IPS-15b (cell line): ENCODE measurements at regions not wholly inside any gene's neighbourhood (a gene's known extent, or its start where the extent isn't known, plus 50 kb on each side); places are given as distances from the start of the nearest gene placed in this dataset.

ENCODE experiments used
- H3K27me3 ChIP-seq: one replicate; pipeline ENCODE4 v1.6.1; 2013; ENCODE audit warnings: low read length; ENCODE audit not compliant: control insufficient read depth, insufficient read depth
- H3K36me3 ChIP-seq: one replicate; pipeline ENCODE4 v1.6.1; 2013; ENCODE audit warnings: low read length; ENCODE audit not compliant: control insufficient read depth, insufficient read depth
- H3K4me1 ChIP-seq: one replicate; pipeline ENCODE4 v1.6.1; 2013; ENCODE audit warnings: mild to moderate bottlenecking, low read length; ENCODE audit not compliant: control insufficient read depth, insufficient read depth
- H3K4me3 ChIP-seq: one replicate; pipeline ENCODE4 v1.5.1; 2013; ENCODE audit warnings: low read depth, low read length
- H3K9ac ChIP-seq: one replicate; pipeline ENCODE4 v1.6.1; 2013; ENCODE audit warnings: low read depth, mild to moderate bottlenecking, low read length
- H3K9me3 ChIP-seq: one replicate; pipeline ENCODE4 v1.6.1; 2013; ENCODE audit warnings: mild to moderate bottlenecking, low read length; ENCODE audit not compliant: control insufficient read depth, insufficient read depth

DNA sequence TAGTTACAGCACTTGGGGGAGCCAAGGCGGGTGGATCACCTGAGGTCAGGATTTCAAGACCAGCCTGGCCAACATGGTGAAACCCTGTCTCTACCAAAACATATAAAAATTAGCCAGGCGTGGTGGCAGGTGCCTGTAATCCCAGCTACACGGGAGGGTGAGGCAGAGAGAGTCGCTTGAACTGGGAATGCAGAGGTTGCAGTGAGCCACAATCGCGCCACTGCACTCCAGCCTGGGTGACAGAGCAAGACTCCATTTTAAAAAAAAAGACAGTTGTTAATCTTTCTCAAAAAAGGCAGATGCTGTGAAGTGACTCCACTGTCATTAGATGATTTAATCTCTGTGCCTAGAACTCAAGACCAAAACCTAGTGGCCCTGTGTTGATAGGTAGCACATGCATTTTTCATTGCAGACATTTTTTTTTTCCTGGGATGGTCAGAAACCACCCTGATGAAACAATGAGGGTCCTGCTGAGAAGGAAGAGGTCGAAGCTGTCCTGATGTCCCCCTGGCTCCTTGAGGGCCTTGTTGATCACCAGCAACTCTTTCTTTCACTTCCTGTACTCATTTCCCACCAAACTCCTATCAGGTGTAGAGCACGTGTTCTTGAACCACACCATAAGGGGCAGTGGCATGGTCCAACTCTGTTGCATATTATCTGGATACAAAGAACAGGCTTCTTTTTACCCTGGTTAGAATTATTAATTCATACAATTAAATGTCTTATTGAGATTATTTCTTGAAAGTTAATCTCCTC lies 382.2 kb downstream of the ICE1 start:
- H3K36me3 ChIP-seq = no peaks in the 10 kb centered on the region
- H3K9ac ChIP-seq = no peak overlapping the region
- H3K27me3 ChIP-seq = no peaks in the 10 kb centered on the region
- H3K4me1 ChIP-seq = no peaks in the 10 kb centered on the region
- H3K4me3 ChIP-seq = no peak overlapping the region
- H3K9me3 ChIP-seq = no peaks in the 10 kb centered on the region

DNA sequence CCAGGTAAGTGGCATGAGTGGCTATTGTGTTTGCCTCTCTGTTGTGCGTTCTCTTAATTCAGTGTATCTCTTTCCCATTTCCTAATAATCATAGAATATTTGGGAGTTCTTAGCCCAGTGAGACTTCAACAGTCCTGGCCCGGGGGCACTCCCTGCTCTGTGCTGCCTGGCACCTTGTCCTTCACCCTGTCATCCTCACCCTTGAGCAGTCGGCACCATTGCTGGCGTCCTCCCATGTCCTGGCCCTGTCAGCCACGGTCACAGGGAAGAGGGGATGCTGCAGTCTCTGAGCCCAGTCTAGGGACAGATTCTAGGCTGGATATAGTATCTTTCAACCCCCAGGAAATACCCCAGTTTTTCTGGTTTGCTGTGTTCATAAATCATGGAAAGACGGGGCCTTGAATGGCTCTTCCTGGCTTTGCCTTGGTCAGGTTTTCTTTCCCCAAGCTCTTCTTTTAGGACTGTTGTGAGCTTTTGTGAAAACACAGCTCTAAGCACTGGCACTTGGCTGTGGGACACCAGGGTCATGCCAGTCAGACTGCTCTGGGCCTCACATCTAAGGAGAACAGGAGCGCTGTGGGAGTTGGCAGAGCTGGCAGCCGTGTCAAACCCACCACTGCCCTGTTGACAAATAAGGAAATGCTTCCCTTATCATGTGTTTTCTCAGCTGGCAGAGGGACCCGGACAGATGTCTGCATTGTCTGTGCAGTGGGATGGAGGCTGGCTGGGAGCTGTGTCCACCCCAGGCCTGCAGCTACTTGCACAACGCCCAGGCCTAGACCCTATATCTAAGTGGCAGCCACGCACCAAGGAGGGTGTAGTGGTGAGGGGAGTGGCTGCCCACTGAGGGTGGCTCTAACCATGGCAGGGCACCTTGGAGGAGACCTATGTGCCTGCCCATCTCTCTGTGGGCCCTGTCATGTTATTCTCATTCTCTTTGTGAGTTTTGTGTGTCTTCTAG lies 378.6 kb downstream of the ICE1 start:
- no peak overlapping the region for H3K9ac ChIP-seq
- H3K27me3 ChIP-seq = no peaks in the 10 kb centered on the region
- H3K36me3 ChIP-seq = no peaks in the 10 kb centered on the region
- no peaks in the 10 kb centered on the region for H3K4me1 ChIP-seq
- no peaks in the 10 kb centered on the region for H3K9me3 ChIP-seq
- no peak overlapping the region for H3K4me3 ChIP-seq

DNA sequence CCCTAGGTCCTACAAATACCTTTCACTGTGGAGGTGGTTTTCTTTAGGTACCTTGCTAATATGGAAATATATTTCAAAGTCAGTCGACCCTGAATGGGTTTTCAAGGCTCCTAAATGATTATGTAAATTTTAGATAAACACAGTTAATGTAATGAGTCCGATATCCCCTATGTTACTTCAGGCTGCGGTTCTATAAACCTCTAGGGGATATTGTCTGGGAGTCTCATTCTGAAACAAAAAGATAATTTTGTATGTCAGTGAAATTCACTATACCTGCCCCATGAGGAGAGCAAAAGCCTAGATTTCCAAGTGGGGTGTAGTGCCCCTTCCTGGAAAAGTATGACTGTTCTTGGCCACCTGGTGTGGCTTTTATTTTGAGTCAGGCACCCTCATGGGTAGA lies 377.3 kb downstream of the ICE1 start:
- Histone ChIP-seq H3K9me3 (no peaks in the 10 kb centered on the region), H3K9ac (no peak overlapping the region), H3K4me1 (no peaks in the 10 kb centered on the region), H3K36me3 (no peaks in the 10 kb centered on the region), H3K27me3 (no peaks in the 10 kb centered on the region), H3K4me3 (no peak overlapping the region)

DNA sequence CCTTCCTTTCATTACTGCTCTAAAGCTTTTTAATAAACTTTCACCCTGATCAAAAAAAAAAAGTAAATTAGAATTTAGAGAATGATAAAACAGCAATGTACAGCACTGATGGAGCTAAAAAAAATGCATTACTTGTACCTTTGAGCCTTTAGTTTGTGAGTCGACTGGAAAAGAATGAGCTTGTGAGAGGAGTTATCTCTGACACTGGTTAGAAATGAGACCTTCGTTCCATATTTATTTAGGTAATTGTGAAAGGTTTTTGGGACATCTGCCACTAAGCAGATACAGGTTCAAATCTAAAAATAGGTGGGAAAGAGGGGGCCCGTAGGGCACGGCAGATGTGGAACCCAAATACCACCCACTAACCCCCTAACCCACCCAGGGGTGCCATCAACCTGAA lies 376.8 kb downstream of the ICE1 start:
- H3K9ac ChIP-seq = no peak overlapping the region
- no peaks in the 10 kb centered on the region for H3K9me3 ChIP-seq
- no peaks in the 10 kb centered on the region for H3K36me3 ChIP-seq
- no peaks in the 10 kb centered on the region for H3K4me1 ChIP-seq
- H3K4me3 ChIP-seq = no peak overlapping the region
- no peaks in the 10 kb centered on the region for H3K27me3 ChIP-seq

DNA sequence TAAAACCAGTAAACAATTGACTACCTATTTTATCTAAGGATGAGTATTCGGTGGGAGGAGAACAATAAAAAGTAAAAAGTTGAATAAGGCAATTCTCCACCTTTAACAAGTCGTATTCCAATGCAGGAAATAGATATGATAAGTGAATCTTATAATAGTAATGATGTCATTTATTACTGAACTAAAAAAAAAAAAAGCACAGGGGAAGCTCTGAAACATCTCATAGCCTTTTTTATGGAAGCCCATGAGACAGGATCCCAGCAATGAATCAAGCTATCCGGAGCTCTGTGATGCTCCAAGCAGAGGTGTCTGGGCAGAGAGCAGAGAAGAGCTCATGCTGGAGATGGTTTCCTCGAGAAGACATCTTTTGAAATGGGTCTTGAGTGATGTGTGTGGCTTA lies 376.0 kb downstream of the ICE1 start:
- Histone ChIP-seq H3K9me3 (no peaks in the 10 kb centered on the region), H3K9ac (no peak overlapping the region), H3K27me3 (no peaks in the 10 kb centered on the region), H3K4me3 (no peak overlapping the region), H3K4me1 (no peaks in the 10 kb centered on the region), H3K36me3 (no peaks in the 10 kb centered on the region)

DNA sequence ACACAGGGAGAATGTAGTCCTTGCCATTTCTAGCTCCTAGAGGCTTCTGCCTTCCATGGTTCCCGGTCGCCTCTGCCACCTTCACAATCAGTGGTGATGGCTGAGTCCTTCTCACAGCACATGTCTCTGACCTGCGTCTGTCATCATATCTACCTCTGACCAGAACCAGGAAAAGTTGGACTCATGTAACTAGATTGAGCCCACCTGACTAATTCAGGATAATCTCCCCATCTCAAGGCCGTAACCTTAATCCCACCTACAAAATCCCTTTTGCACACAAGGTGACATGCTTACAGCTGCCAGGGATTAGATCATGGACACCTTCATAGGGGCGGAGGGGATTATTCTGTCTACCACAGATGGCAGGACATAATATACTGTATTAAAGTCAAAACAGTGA lies 375.6 kb downstream of the ICE1 start:
- H3K4me1 ChIP-seq = no peaks in the 10 kb centered on the region
- no peak overlapping the region for H3K4me3 ChIP-seq
- no peaks in the 10 kb centered on the region for H3K36me3 ChIP-seq
- no peak overlapping the region for H3K9ac ChIP-seq
- no peaks in the 10 kb centered on the region for H3K27me3 ChIP-seq
- H3K9me3 ChIP-seq = no peaks in the 10 kb centered on the region

DNA sequence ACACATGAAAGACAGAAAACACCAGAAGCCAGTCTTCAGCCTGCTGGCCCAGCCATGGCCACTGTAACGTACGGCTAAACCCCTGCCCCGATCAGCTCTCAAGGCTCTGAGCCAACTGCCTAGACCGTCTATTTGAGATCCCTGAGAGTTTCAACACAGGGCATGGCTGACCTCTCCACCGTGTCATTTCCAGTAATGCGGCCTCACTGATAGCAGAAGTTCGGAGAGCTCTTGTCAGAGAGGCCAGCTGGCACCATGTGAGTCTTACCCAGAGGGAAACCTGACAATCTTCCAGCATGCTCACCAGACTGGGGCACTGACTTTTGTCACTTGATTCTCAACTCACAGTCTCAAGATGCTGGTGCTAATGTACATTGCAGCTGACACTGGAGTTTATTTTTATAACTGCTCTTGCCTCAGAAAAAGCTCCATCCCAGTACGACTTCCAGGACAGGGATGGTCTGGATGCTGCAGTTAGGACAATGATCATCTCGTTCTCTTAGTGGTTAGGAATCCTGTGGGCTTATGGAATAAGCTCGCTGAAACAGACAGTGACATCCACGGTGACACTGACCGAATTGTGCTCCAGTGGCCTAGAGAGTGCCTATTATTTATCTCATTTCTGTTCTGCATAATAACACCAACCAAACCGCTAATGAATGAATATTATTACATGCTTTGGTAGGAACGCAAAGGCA lies 372.7 kb downstream of the ICE1 start:
- Histone ChIP-seq H3K9me3 (no peaks in the 10 kb centered on the region), H3K4me1 (no peaks in the 10 kb centered on the region), H3K4me3 (no peak overlapping the region), H3K36me3 (no peaks in the 10 kb centered on the region), H3K9ac (no peak overlapping the region), H3K27me3 (no peaks in the 10 kb centered on the region)

DNA sequence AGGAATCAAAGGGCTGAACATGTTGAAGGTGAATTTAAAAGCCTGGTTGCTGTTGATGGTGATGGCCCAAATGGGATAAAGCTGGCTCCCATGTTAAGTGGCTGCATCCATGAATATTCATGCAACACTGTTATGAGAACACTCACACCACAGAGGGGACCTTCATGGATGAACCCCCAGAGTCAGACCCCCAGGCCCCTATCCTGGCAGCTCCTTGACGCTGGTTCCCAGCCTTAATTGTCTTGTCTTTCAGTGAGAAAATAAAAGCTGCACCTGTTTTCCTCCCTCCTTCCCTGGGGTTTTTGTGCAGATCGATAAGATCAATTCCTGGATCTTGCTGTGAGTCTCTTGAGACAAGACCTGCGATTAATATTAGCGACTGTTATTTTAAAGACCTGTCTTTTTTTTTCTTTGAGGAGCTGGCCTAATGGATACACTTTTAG lies 371.7 kb downstream of the ICE1 start:
- H3K27me3 ChIP-seq = no peaks in the 10 kb centered on the region
- H3K9ac ChIP-seq = no peak overlapping the region
- no peaks in the 10 kb centered on the region for H3K36me3 ChIP-seq
- H3K4me3 ChIP-seq = no peak overlapping the region
- H3K4me1 ChIP-seq = no peaks in the 10 kb centered on the region
- no peaks in the 10 kb centered on the region for H3K9me3 ChIP-seq

DNA sequence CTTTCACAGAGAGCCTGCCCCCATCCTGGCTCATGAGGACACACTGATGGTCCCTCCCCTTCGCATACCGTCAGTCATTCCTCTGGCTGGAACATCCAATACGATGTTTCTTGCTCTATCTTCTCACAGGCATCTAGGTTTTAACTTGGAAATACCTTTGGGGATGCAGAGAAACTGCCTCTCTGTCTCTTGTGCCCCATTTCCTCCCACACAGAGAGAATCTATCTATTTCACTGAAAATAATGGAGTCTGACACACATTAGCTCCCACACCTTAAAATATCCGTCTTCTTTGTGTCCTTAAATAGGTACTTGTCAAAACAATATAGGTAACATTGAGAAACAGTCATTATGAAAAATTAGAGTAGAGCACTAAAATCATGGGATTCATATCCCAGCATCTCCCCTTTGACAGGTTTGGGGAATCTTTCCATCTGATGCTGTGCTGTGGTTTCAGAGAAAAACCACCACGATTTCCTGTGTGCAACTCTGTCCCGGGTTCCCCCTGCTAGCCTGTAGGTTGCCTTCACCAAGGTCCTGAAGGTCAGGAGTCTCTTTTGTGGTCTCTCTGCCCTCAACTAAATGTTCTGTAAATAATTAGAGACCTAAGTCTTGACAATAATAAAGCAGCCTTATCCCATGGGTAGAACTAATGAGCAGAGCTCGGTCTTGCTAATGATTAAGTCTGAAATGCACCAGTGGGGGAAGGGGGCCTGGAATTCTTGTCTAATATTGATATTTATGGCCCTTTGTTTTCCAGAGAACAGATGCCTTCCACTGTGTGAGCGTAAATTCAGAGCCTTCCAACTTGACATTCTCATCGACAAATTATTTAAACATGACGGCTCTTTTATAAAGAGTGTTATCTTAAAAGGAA lies 371.0 kb downstream of the ICE1 start:
- H3K9ac ChIP-seq = no peak overlapping the region
- no peaks in the 10 kb centered on the region for H3K9me3 ChIP-seq
- H3K27me3 ChIP-seq = no peaks in the 10 kb centered on the region
- H3K4me1 ChIP-seq = no peaks in the 10 kb centered on the region
- H3K4me3 ChIP-seq = no peak overlapping the region
- H3K36me3 ChIP-seq = no peaks in the 10 kb centered on the region

DNA sequence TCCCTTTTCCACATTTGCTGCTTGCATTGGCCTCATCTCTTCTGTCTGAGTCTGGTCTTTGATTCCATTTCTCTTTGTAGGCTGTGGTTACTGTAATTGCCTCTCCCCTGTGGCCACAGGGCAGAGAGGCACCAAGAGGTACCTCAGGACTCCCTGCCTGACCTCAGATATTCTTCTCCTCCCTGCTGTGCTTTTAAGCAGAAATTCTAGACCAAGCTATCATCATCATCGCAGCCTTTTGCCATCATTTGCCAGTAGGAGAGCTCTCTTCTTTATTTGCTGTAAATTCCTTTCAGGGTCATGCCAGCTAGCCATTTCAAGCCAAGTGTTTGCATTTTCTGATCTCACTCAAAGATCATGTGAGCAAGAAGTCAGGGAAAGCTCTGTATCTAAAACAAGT lies 369.6 kb downstream of the ICE1 start:
- H3K27me3 ChIP-seq = no peaks in the 10 kb centered on the region
- H3K36me3 ChIP-seq = no peaks in the 10 kb centered on the region

DNA sequence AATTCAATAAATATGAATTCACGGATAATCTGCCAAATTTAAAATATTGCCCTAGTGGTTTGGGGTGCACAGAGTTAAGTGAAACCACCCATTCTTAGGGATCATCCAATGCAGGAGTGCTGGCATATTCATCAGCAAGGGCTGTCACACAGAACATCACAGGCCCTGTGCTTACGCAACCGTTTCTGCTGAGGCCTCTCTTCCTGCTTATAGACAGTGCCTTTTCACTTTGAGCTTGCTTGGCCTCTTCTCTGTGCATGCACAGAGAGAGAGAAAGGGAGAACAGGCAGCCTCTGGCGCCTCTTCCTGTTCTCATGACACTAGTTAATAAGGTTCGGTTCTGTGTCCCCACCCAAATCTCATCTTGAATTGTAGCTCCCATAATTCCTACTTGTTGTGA lies 366.3 kb downstream of the ICE1 start:
- Histone ChIP-seq H3K27me3 (no peaks in the 10 kb centered on the region), H3K4me3 (no peak overlapping the region), H3K36me3 (no peaks in the 10 kb centered on the region)

More for the DNA sequence above, 369.6 kb downstream of the ICE1 start:
- Histone ChIP-seq H3K4me1 (peaks cover under 1% of the 10 kb centered on the region), H3K9me3 (no peaks in the 10 kb centered on the region), H3K9ac (no peak overlapping the region), H3K4me3 (no peak overlapping the region)

More for the DNA sequence above, 366.3 kb downstream of the ICE1 start:
- H3K4me1 ChIP-seq = peaks cover 3% of the 10 kb centered on the region
- no peaks in the 10 kb centered on the region for H3K9me3 ChIP-seq
- H3K9ac ChIP-seq = no peak overlapping the region
